Activated naive CD8-positive, alpha-beta T cell (primary cell): ENCODE measurements at regions not wholly inside any gene's neighbourhood (a gene's known extent, or its start where the extent isn't known, plus 50 kb on each side); places are given as distances from the start of the nearest gene placed in this dataset.

Source experiments
- H3K27ac Mint-ChIP-seq: one replicate; pipeline ENCODE4 v1.8.0; 2021; ENCODE audit warnings: mixed read lengths
- H3K27me3 Mint-ChIP-seq: one replicate; pipeline ENCODE4 v1.8.0; 2021; ENCODE audit warnings: mixed read lengths
- H3K36me3 Mint-ChIP-seq: one replicate; pipeline ENCODE4 v1.8.0; 2021; ENCODE audit warnings: mixed read lengths
- H3K4me1 Mint-ChIP-seq: one replicate; pipeline ENCODE4 v1.8.0; 2021; ENCODE audit warnings: low read depth, mixed read lengths
- H3K4me3 Mint-ChIP-seq: one replicate; pipeline ENCODE4 v1.8.0; 2021; ENCODE audit warnings: mild to moderate bottlenecking, mixed read lengths
- H3K9me3 Mint-ChIP-seq: one replicate; pipeline ENCODE4 v1.8.0; 2021; ENCODE audit warnings: low read depth, mixed read lengths

GRCh38 chr11:11070976-11071375, 213.1 kb upstream of the ZBED5 start:
- no peak overlapping the region for H3K27ac Mint-ChIP-seq
- no peaks in the 10 kb centered on the region for H3K36me3 Mint-ChIP-seq
- no peaks in the 10 kb centered on the region for H3K27me3 Mint-ChIP-seq
- H3K4me1 Mint-ChIP-seq: peaks cover 3% of the 10 kb centered on the region
- H3K4me3 Mint-ChIP-seq: no peak overlapping the region
- no peaks in the 10 kb centered on the region for H3K9me3 Mint-ChIP-seq

- H3K4me1 Mint-ChIP-seq: no peaks in the 10 kb centered on the region
- no peak overlapping the region for H3K4me3 Mint-ChIP-seq
- H3K36me3 Mint-ChIP-seq: no peaks in the 10 kb centered on the region
- H3K27me3 Mint-ChIP-seq: no peaks in the 10 kb centered on the region
- H3K27ac Mint-ChIP-seq: no peak overlapping the region
- H3K9me3 Mint-ChIP-seq: no peaks in the 10 kb centered on the region
These were observed 212.3 kb upstream of the ZBED5 start for GRCh38 chr11:11069841-11070835.

- Mint-ChIP-seq H3K36me3 (peaks cover 2% of the 10 kb centered on the region), H3K27ac (no peak overlapping the region), H3K4me1 (no peaks in the 10 kb centered on the region), H3K9me3 (no peaks in the 10 kb centered on the region), H3K4me3 (no peak overlapping the region), H3K27me3 (no peaks in the 10 kb centered on the region)
These were observed 210.3 kb upstream of the ZBED5 start for GRCh38 chr11:11068113-11068512.

- Mint-ChIP-seq H3K4me3 (no peak overlapping the region), H3K4me1 (no peaks in the 10 kb centered on the region), H3K27me3 (no peaks in the 10 kb centered on the region), H3K36me3 (peaks cover 2% of the 10 kb centered on the region), H3K9me3 (no peaks in the 10 kb centered on the region), H3K27ac (no peak overlapping the region)
These were observed 207.5 kb upstream of the ZBED5 start for GRCh38 chr11:11065396-11065795.

- H3K36me3 Mint-ChIP-seq: peaks cover 30% of the 10 kb centered on the region
- peaks cover 14% of the 10 kb centered on the region for H3K9me3 Mint-ChIP-seq
- H3K4me3 Mint-ChIP-seq: no peak overlapping the region
- H3K4me1 Mint-ChIP-seq: no peaks in the 10 kb centered on the region
- peaks cover 2% of the 10 kb centered on the region for H3K27me3 Mint-ChIP-seq
- H3K27ac Mint-ChIP-seq: no peak overlapping the region
These were observed 199.6 kb upstream of the ZBED5 start for GRCh38 chr11:11057472-11057854.

- peaks cover 2% of the 10 kb centered on the region for H3K27me3 Mint-ChIP-seq
- no peak overlapping the region for H3K4me3 Mint-ChIP-seq
- peaks cover 14% of the 10 kb centered on the region for H3K9me3 Mint-ChIP-seq
- peaks cover 30% of the 10 kb centered on the region for H3K36me3 Mint-ChIP-seq
- no peak overlapping the region for H3K27ac Mint-ChIP-seq
- H3K4me1 Mint-ChIP-seq: no peaks in the 10 kb centered on the region
These were observed 199.1 kb upstream of the ZBED5 start for GRCh38 chr11:11056749-11057471.

GRCh38 chr11:11056316-11056715, 198.5 kb upstream of the ZBED5 start:
- H3K9me3 Mint-ChIP-seq: peaks cover 14% of the 10 kb centered on the region
- H3K4me3 Mint-ChIP-seq: no peak overlapping the region
- H3K4me1 Mint-ChIP-seq: no peaks in the 10 kb centered on the region
- H3K27ac Mint-ChIP-seq: no peak overlapping the region
- peaks cover 30% of the 10 kb centered on the region for H3K36me3 Mint-ChIP-seq
- H3K27me3 Mint-ChIP-seq: peaks cover 2% of the 10 kb centered on the region

- Mint-ChIP-seq H3K9me3 (peaks cover 5% of the 10 kb centered on the region), H3K4me1 (no peaks in the 10 kb centered on the region), H3K27ac (no peak overlapping the region), H3K27me3 (no peaks in the 10 kb centered on the region), H3K36me3 (no peaks in the 10 kb centered on the region), H3K4me3 (no peak overlapping the region)
These were observed 190.2 kb upstream of the ZBED5 start for GRCh38 chr11:11047851-11048610.

- no peak overlapping the region for H3K4me3 Mint-ChIP-seq
- H3K9me3 Mint-ChIP-seq: peaks cover 5% of the 10 kb centered on the region
- no peak overlapping the region for H3K27ac Mint-ChIP-seq
- no peaks in the 10 kb centered on the region for H3K27me3 Mint-ChIP-seq
- no peaks in the 10 kb centered on the region for H3K36me3 Mint-ChIP-seq
- no peaks in the 10 kb centered on the region for H3K4me1 Mint-ChIP-seq
These were observed 188.9 kb upstream of the ZBED5 start for GRCh38 chr11:11046781-11047180.

GRCh38 chr11:11045156-11045930, 187.5 kb upstream of the ZBED5 start:
- no peak overlapping the region for H3K4me3 Mint-ChIP-seq
- H3K27me3 Mint-ChIP-seq: no peaks in the 10 kb centered on the region
- H3K27ac Mint-ChIP-seq: no peak overlapping the region

GRCh38 chr11:11044137-11044855, 186.4 kb upstream of the ZBED5 start:
- Mint-ChIP-seq H3K27me3 (no peaks in the 10 kb centered on the region), H3K4me1 (no peaks in the 10 kb centered on the region), H3K9me3 (no peaks in the 10 kb centered on the region), H3K36me3 (no peaks in the 10 kb centered on the region), H3K27ac (no peak overlapping the region), H3K4me3 (no peak overlapping the region)

More at GRCh38 chr11:11045156-11045930, 187.5 kb upstream of the ZBED5 start:
- no peaks in the 10 kb centered on the region for H3K4me1 Mint-ChIP-seq
- no peaks in the 10 kb centered on the region for H3K36me3 Mint-ChIP-seq
- peaks cover 4% of the 10 kb centered on the region for H3K9me3 Mint-ChIP-seq

- H3K36me3 Mint-ChIP-seq: no peaks in the 10 kb centered on the region
- H3K27me3 Mint-ChIP-seq: no peaks in the 10 kb centered on the region
- H3K27ac Mint-ChIP-seq: no peak overlapping the region
- no peak overlapping the region for H3K4me3 Mint-ChIP-seq
- no peaks in the 10 kb centered on the region for H3K9me3 Mint-ChIP-seq
- no peaks in the 10 kb centered on the region for H3K4me1 Mint-ChIP-seq
These were observed 185.9 kb upstream of the ZBED5 start for GRCh38 chr11:11043721-11044120.

GRCh38 chr11:11039208-11039965, 181.5 kb upstream of the ZBED5 start:
- Mint-ChIP-seq H3K9me3 (no peaks in the 10 kb centered on the region), H3K4me1 (peaks cover 16% of the 10 kb centered on the region), H3K36me3 (no peaks in the 10 kb centered on the region), H3K27me3 (peaks cover under 1% of the 10 kb centered on the region), H3K4me3 (no peak overlapping the region), H3K27ac (no peak overlapping the region)
